ENCODE measurements at regions not wholly inside any gene's neighbourhood (a gene's known extent, or its start where the extent isn't known, plus 50 kb on each side); places are given as distances from the start of the nearest gene placed in this dataset.

DNA sequence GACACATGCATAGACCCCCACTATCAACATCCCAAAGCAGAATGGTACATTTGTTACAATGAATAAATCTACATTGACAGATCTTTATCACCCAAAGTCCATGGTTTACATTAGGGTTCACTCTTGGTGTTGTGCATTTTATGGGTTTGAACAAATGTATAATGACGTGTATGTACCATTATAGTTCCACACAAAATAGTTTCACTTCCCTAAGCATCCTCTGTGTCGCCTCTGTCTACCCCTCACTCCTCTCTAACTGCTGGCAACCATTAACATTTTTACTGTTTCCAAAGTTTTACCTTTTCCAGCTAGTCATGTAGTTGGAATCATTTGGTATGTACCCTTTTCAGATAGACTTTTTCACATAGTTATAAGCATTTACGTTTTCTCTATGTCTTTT lies 69.5 kb upstream of the LMO3 start:
- TF ChIP-seq CTCF (IDR thresholded peaks at IDR 0.05; ENCODE audit: low read depth, low read length): no peak
- no peak overlapping the region for H3K4me3 ChIP-seq (ENCODE audit: low read depth, low read length)

- no peak for TF ChIP-seq CTCF (IDR thresholded peaks at IDR 0.05; ENCODE audit: low read depth, low read length)
- no peak overlapping the region for H3K4me3 ChIP-seq (ENCODE audit: low read depth, low read length)
Measured at GRCh38 chr12:16674885-16675284, 68.9 kb upstream of the LMO3 start.

DNA sequence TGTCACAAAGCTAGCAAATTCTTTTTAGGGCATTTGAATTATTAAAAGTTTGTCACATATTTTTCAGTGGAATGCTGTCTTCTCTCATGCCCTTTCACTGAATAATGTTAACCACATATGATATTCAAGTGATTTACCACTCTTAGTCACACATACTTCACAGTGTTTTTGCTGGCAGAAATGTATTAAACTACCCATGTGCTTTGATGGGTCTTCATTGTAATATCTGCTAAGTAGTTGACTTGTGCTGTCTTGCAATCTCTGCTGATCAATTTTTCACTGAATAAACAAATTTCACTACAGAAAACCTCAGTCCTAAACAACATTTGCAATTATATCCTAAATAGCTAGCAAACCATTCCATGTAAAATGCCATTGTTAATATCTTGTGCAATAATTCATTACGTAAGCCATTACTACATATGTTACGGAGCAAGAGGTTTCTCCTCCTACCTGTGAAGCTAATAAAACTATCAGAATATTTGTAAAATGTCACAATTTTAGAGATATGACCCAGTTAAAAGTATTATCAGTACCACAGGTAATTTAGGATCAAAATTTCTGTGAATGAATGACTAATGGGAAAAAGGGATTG lies 64.6 kb upstream of the LMO3 start:
- H3K4me3 ChIP-seq (ENCODE audit: low read depth, low read length): no peak overlapping the region
- TF ChIP-seq CTCF (IDR thresholded peaks at IDR 0.05; ENCODE audit: low read depth, low read length): no peak

DNA sequence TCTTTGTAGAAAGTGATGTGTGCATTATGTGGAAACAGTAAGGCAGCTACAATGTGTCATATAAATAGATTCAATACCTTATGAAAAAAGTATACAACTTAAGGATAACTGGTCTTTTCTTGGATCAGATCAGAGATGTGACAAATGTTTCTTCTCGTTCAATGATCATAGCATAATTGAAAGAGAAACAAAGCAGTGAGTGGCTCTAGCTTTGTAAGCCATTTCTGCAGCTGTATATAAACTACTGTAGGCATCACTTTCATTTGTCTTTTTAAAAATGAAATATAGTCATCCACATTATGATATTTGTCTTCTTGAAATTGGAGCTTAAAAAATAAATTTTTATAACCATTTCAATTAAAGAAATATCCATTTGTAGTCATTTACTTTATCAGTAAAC lies 63.8 kb upstream of the LMO3 start:
- TF ChIP-seq CTCF (IDR thresholded peaks at IDR 0.05; ENCODE audit: low read depth, low read length): no peak
- H3K4me3 ChIP-seq (ENCODE audit: low read depth, low read length): no peak overlapping the region

DNA sequence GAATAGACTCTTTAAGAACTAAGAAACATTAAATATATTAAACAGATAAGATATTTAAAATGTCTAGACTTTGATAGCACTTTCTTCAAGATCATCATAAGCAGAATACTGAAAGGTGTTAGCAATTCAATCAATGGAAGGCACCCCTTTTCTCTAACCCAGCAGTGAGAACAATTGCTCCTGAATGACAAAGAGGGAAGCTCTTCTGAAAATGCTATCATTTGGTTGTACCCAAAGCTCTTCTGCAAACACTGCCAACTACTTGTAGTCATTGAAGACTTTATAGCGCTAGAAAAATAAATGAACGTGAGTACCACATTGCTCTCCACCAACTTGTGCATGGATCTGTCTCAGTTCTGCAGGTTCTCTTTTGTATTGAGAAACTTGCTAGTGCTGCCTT lies 62.2 kb upstream of the LMO3 start:
- TF ChIP-seq CTCF (IDR thresholded peaks at IDR 0.05; ENCODE audit: low read depth, low read length): no peak
- no peak overlapping the region for H3K4me3 ChIP-seq (ENCODE audit: low read depth, low read length)

- H3K4me3 ChIP-seq (ENCODE audit: low read depth, low read length): no peak overlapping the region
- no peak for TF ChIP-seq CTCF (IDR thresholded peaks at IDR 0.05; ENCODE audit: low read depth, low read length)
Measured at GRCh38 chr12:16658699-16659098, 52.7 kb upstream of the LMO3 start.

Data from WI38 (cell line).